Karpas-422 (cell line): ENCODE measurements at regions not wholly inside any gene's neighbourhood (a gene's known extent, or its start where the extent isn't known, plus 50 kb on each side); places are given as distances from the start of the nearest gene placed in this dataset.

ENCODE experiments used
- DNase-seq: peaks from one replicate; pipeline ENCODE4 v3.0.0-alpha.2; 2015
- H2AFZ ChIP-seq: fragments of 200-600 bp; sonication (generic); 2 replicates; pipeline ENCODE4 v1.6.1; 2014; ENCODE audit warnings: antibody characterized with exemption, low read length, mixed read lengths
- H3K27ac ChIP-seq: fragments of 200-600 bp; sonication (generic); 2 replicates; pipeline ENCODE4 v1.5.1; 2014; ENCODE audit warnings: mild to moderate bottlenecking, low read length, moderate library complexity
- H3K27me3 ChIP-seq: fragments of 200-600 bp; sonication (generic); 2 replicates; pipeline ENCODE4 v1.6.1; 2014; ENCODE audit warnings: low read length, mixed read lengths
- H3K36me3 ChIP-seq: fragments of 200-600 bp; sonication (generic); 2 replicates; pipeline ENCODE4 v1.6.1; 2014; ENCODE audit warnings: low read length, mixed read lengths; ENCODE audit not compliant: insufficient read depth
- H3K4me1 ChIP-seq: fragments of 200-600 bp; sonication (generic); 2 replicates; pipeline ENCODE4 v1.6.1; 2014; ENCODE audit warnings: mild to moderate bottlenecking, low read length, mixed read lengths
- H3K4me2 ChIP-seq: fragments of 200-600 bp; sonication (generic); 2 replicates; pipeline ENCODE4 v1.6.1; 2014; ENCODE audit warnings: low read length, low read depth, mild to moderate bottlenecking; ENCODE audit not compliant: poor library complexity, severe bottlenecking
- H3K4me3 ChIP-seq: fragments of 200-600 bp; sonication (generic); 2 replicates; pipeline ENCODE4 v1.5.1; 2014; ENCODE audit warnings: mild to moderate bottlenecking, antibody characterized with exemption, low read length, mixed read lengths
- H3K79me2 ChIP-seq: fragments of 200-600 bp; sonication (generic); 2 replicates; pipeline ENCODE4 v1.6.1; 2014; ENCODE audit warnings: mild to moderate bottlenecking, low read length, mixed read lengths
- H3K9ac ChIP-seq: fragments of 200-600 bp; sonication (generic); 2 replicates; pipeline ENCODE4 v1.6.0; 2014; ENCODE audit warnings: low read length
- H3K9me2 ChIP-seq: fragments of 200-600 bp; sonication (generic), shearing (Covaris generic); replicated peaks from 2 replicates; pipeline ENCODE4 v1.6.0; 2014; ENCODE audit warnings: mild to moderate bottlenecking, low read length, moderate library complexity; ENCODE audit not compliant: insufficient read depth
- H3K9me3 ChIP-seq: fragments of 300-700, 200-600 bp; sonication (generic); 2 replicates; pipeline ENCODE4 v1.6.1; 2014; ENCODE audit warnings: low read length, mixed read lengths
- H4K20me1 ChIP-seq: fragments of 200-600 bp; sonication (generic); 2 replicates; pipeline ENCODE4 v1.6.1; 2014; ENCODE audit warnings: mild to moderate bottlenecking, antibody characterized with exemption, low read length, low read depth; ENCODE audit not compliant: insufficient read depth

- H3K79me2 ChIP-seq, result no peaks in the 10 kb centered on the region
- no peak overlapping the region for H3K27ac ChIP-seq
- H3K9me2 ChIP-seq, result no peaks in the 10 kb centered on the region
- H2AFZ ChIP-seq, result no peak overlapping the region
- H3K36me3 ChIP-seq, result no peaks in the 10 kb centered on the region
- no peak for DNase-seq
- H3K27me3 ChIP-seq, result no peaks in the 10 kb centered on the region
- no peak overlapping the region for H3K4me3 ChIP-seq
- H3K4me1 ChIP-seq, result no peaks in the 10 kb centered on the region
- H3K9ac ChIP-seq, result no peak overlapping the region
- H3K9me3 ChIP-seq, result peaks cover 2% of the 10 kb centered on the region; the same call in 1 of the 2 replicates
- H4K20me1 ChIP-seq, result no peaks in the 10 kb centered on the region
- H3K4me2 ChIP-seq, result no peak overlapping the region
These were observed 237.8 kb upstream of the ZMIZ1 start for GRCh38 chr10:78830976-78831375.

GRCh38 chr10:78831461-78831860 is 237.3 kb upstream of the ZMIZ1 start:
- peaks cover 2% of the 10 kb centered on the region; the same call in 1 of the 2 replicates for H3K9me3 ChIP-seq
- H2AFZ ChIP-seq, result no peak overlapping the region
- H4K20me1 ChIP-seq, result no peaks in the 10 kb centered on the region

DNA sequence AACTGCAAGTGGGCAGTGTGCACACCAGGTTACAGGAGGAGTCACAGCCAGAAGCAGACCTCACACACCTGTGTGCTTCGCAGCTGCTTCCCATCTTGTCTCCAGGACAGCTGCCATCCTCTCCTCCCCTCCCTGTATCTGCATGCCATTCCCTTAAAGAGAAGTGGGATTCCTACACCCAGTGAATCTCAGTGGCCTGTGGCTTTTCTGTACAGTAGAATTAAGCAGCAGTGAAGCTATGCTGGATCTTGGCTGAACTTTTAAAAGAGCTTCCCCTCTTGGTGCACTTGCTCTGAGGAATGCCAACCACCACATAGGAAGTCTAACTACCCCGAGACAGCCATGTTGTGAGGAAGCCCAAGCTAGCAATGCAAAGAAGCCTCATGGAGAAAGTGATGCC is 236.5 kb upstream of the ZMIZ1 start:
- H3K4me1 ChIP-seq, result no peaks in the 10 kb centered on the region
- H3K4me2 ChIP-seq, result no peak overlapping the region
- no peaks in the 10 kb centered on the region for H3K9me2 ChIP-seq
- H2AFZ ChIP-seq, result no peak overlapping the region
- H3K9me3 ChIP-seq, result peaks cover 2% of the 10 kb centered on the region; the same call in 1 of the 2 replicates
- no peaks in the 10 kb centered on the region for H3K79me2 ChIP-seq
- H3K4me3 ChIP-seq, result no peak overlapping the region
- H3K9ac ChIP-seq, result no peak overlapping the region
- no peaks in the 10 kb centered on the region for H3K36me3 ChIP-seq
- no peak overlapping the region for H3K27ac ChIP-seq
- no peak for DNase-seq
- no peaks in the 10 kb centered on the region for H3K27me3 ChIP-seq
- H4K20me1 ChIP-seq, result no peaks in the 10 kb centered on the region

More at GRCh38 chr10:78831461-78831860, 237.3 kb upstream of the ZMIZ1 start:
- no peak overlapping the region for H3K9ac ChIP-seq
- H3K9me2 ChIP-seq, result no peaks in the 10 kb centered on the region
- H3K4me1 ChIP-seq, result no peaks in the 10 kb centered on the region
- H3K36me3 ChIP-seq, result no peaks in the 10 kb centered on the region
- no peaks in the 10 kb centered on the region for H3K79me2 ChIP-seq
- no peak overlapping the region for H3K4me2 ChIP-seq
- H3K27ac ChIP-seq, result no peak overlapping the region
- no peaks in the 10 kb centered on the region for H3K27me3 ChIP-seq
- H3K4me3 ChIP-seq, result no peak overlapping the region
- DNase-seq, result no peak

DNA sequence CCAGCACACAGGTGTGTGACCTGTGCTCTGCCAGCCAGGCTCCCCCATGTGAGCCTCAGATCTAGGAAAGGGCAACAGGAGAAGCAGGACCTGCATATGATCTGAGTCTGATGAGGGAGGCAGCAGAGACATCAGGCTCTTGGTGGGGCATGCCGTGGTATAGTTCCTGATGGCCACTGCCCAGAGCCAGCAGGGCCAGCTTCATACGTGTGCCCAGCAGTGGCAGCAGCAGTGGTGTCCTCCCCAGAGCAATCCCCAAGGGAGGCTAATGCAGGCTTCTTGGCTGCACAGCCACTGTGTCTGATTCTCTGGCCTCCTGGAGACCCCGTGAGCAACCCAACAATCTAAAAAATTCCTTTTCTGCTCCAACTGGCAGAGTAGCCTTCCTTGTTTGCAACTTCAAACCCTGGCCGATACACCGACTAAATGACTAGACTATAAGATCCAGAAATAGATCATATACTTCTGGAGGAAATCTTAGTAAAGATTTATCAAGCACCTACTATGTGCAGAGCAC is 230.6 kb upstream of the ZMIZ1 start:
- Histone ChIP-seq H3K9ac (no peak overlapping the region), H3K27me3 (no peaks in the 10 kb centered on the region; the same call in 1 of the 2 replicates), H3K9me3 (peaks cover 2% of the 10 kb centered on the region; the same call in 1 of the 2 replicates), H4K20me1 (no peaks in the 10 kb centered on the region), H3K9me2 (no peaks in the 10 kb centered on the region), H3K4me1 (peaks cover 8% of the 10 kb centered on the region), H3K27ac (no peak overlapping the region), H3K79me2 (no peaks in the 10 kb centered on the region), H2AFZ (no peak overlapping the region), H3K36me3 (no peaks in the 10 kb centered on the region), H3K4me2 (no peak overlapping the region), H3K4me3 (no peak overlapping the region)
- no peak for DNase-seq

GRCh38 chr10:78843495-78843894 is 225.3 kb upstream of the ZMIZ1 start:
- DNase-seq, result no peak

DNA sequence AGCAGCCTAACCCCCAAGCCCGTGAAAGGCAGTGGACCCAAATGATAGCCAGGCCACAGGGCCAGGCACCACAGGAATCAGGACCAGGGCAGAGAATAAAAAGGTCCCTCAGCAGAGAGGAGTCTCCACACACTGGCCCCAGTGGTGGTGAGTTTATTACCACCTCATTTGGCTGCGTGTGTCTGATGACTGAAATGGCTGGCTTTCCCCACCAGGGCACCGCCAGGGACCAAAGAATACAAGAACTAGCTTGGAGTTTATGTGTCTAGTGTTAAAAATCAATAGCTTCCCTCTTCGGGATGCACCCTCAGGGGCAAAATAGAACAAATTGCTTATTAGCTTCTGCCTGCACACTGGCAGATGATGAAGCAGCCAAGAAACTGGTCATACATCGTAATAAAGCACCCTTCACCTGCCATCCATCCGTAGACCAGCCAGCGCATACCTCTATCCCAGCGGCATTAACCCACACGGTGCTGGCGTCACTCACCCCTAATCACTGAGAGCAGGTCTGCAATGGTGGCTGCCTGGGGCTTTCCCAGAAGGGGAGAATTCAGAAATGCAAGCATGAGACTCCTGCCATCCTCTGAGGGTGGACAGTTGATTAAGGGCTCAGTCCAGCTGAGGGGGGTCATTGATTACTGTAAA is 223.7 kb upstream of the ZMIZ1 start:
- Histone ChIP-seq H3K4me3 (no peak overlapping the region), H4K20me1 (no peaks in the 10 kb centered on the region; the same call in 1 of the 2 replicates), H2AFZ (no peak overlapping the region), H3K27ac (no peak overlapping the region), H3K79me2 (no peaks in the 10 kb centered on the region), H3K9me2 (no peaks in the 10 kb centered on the region), H3K9ac (no peak overlapping the region), H3K4me1 (peaks cover 36% of the 10 kb centered on the region), H3K27me3 (no peaks in the 10 kb centered on the region), H3K9me3 (no peaks in the 10 kb centered on the region), H3K36me3 (no peaks in the 10 kb centered on the region), H3K4me2 (no peak overlapping the region)
- DNase-seq, result no peak

More at GRCh38 chr10:78843495-78843894, 225.3 kb upstream of the ZMIZ1 start:
- peaks cover 25% of the 10 kb centered on the region for H3K4me1 ChIP-seq
- no peak overlapping the region for H3K4me3 ChIP-seq
- no peaks in the 10 kb centered on the region; the same call in 1 of the 2 replicates for H3K27me3 ChIP-seq
- no peak overlapping the region for H3K27ac ChIP-seq
- no peaks in the 10 kb centered on the region for H3K9me3 ChIP-seq
- no peak overlapping the region for H3K9ac ChIP-seq
- no peaks in the 10 kb centered on the region for H4K20me1 ChIP-seq
- no peaks in the 10 kb centered on the region for H3K9me2 ChIP-seq
- H3K36me3 ChIP-seq, result no peaks in the 10 kb centered on the region
- H2AFZ ChIP-seq, result no peak overlapping the region
- H3K79me2 ChIP-seq, result no peaks in the 10 kb centered on the region
- no peak overlapping the region for H3K4me2 ChIP-seq

- Histone ChIP-seq H2AFZ (no peak overlapping the region), H3K36me3 (no peaks in the 10 kb centered on the region), H3K4me3 (no peak overlapping the region), H3K4me2 (no peak overlapping the region), H3K79me2 (no peaks in the 10 kb centered on the region), H3K9me2 (no peaks in the 10 kb centered on the region), H3K9me3 (no peaks in the 10 kb centered on the region), H3K9ac (no peak overlapping the region), H3K27me3 (no peaks in the 10 kb centered on the region), H3K4me1 (peaks cover 29% of the 10 kb centered on the region), H4K20me1 (no peaks in the 10 kb centered on the region; the same call in 1 of the 2 replicates), H3K27ac (no peak overlapping the region)
- no peak for DNase-seq
These were observed 222.7 kb upstream of the ZMIZ1 start for GRCh38 chr10:78846071-78846470.

DNA sequence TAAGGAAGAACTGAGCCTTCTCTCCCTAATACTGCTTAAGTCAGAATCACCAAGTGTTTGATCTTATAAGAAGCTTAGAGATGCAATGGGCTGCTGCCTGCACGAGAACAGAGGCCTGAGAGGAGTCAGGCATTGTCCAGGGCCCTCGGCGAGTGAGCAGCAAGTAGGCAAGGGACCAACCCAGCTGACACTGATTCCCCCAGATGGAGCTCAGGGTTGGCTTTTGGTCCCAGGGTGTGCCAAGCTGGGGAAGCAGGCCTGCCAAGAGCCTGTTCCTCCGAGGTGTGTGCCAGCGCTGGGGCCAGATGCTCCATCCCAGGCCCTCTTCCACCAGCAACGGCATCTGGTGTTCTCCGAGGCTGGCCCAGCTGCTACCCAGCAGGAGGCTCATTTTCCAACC is 222.0 kb upstream of the ZMIZ1 start:
- H3K4me3 ChIP-seq, result no peak overlapping the region
- no peaks in the 10 kb centered on the region for H3K79me2 ChIP-seq
- no peak overlapping the region for H3K9ac ChIP-seq
- no peaks in the 10 kb centered on the region; the same call in 1 of the 2 replicates for H4K20me1 ChIP-seq
- no peak overlapping the region for H3K4me2 ChIP-seq
- no peaks in the 10 kb centered on the region for H3K9me2 ChIP-seq
- H3K27me3 ChIP-seq, result no peaks in the 10 kb centered on the region
- H2AFZ ChIP-seq, result no peak overlapping the region
- H3K4me1 ChIP-seq, result peaks cover 28% of the 10 kb centered on the region
- H3K9me3 ChIP-seq, result no peaks in the 10 kb centered on the region
- no peaks in the 10 kb centered on the region for H3K36me3 ChIP-seq
- H3K27ac ChIP-seq, result no peak overlapping the region
- DNase-seq, result no peak
